ENCODE measurements at regions not wholly inside any gene's neighbourhood (a gene's known extent, or its start where the extent isn't known, plus 50 kb on each side); places are given as distances from the start of the nearest gene placed in this dataset.

DNA sequence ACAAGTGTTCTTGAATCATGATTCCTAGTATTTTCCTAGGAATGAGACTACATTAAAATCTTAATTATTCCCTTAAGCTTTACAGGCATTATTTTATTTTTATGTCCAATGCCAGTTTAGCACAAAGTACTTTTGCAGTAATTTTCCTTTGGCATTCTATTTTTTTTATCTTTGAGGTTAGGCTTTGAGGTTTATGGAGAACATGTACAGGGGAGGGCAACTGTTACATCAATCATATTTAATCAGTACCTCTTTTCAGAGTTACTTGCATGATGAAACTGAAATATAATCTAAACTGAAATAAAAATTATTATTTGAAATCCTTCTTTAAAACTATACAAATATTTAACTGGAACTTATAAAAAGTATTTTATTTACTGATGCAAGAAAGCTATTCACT is 118.2 kb upstream of the MPDZ start:
- Mint-ChIP-seq H3K36me3 (ENCODE audit: insufficient read depth in 1 of 3, low read depth in 3 of 3) (no peaks in the 10 kb centered on the region), H3K4me3 (no peak overlapping the region), H3K27ac (no peak overlapping the region)

More for the DNA sequence above, 118.2 kb upstream of the MPDZ start:
- Histone ChIP-seq H2AFZ (ENCODE audit: low read length) (no peak overlapping the region), H2AK5ac (ENCODE audit: insufficient read length, low read length) (no peak overlapping the region), H4K8ac (replicated peaks; ENCODE audit: insufficient read length, low read depth, low read length) (no peak overlapping the region), H3K79me1 (ENCODE audit: insufficient read depth, low read depth, low read length, poor library complexity, severe bottlenecking) (no peaks in the 10 kb centered on the region), H3K23me2 (ENCODE audit: insufficient read length, low read depth, low read length, poor library complexity, severe bottlenecking) (no peaks in the 10 kb centered on the region), H2BK12ac (ENCODE audit: insufficient read length, low read depth, low read length) (no peak overlapping the region), H3K4me2 (ENCODE audit: insufficient read depth, insufficient read length, low read length) (no peak overlapping the region), H3T11ph (ENCODE audit: low read length) (no peak overlapping the region), H4K5ac (ENCODE audit: insufficient read length, low read depth, low read length) (no peak overlapping the region), H3K9me3 (ENCODE audit: control insufficient read depth, low read depth, low read length) (no peaks in the 10 kb centered on the region), H2BK5ac (ENCODE audit: insufficient read length, low read length) (no peak overlapping the region), H3K27ac (ENCODE audit: insufficient read length, low read depth, low read length) (no peak overlapping the region), H4K91ac (ENCODE audit: insufficient read length, low read depth, low read length) (no peak overlapping the region), H3K23ac (ENCODE audit: insufficient read length, low read depth, low read length) (no peak overlapping the region), H2BK20ac (ENCODE audit: low read depth, low read length, poor library complexity, severe bottlenecking) (no peak overlapping the region), H3K18ac (ENCODE audit: insufficient read length, low read depth, low read length) (no peak overlapping the region), H3K4ac (ENCODE audit: low read depth, low read length) (no peak overlapping the region), H4K20me1 (ENCODE audit: control insufficient read depth, insufficient read depth, insufficient read length) (no peaks in the 10 kb centered on the region), H3K27me3 (ENCODE audit: insufficient read depth, low read length) (no peaks in the 10 kb centered on the region), H2BK15ac (ENCODE audit: low read depth, low read length) (no peak overlapping the region), H3K14ac (ENCODE audit: insufficient read depth, low read length) (no peak overlapping the region), H3K56ac (ENCODE audit: insufficient read length, low read depth, low read length) (no peak overlapping the region), H3K79me2 (ENCODE audit: insufficient read depth, low read length) (no peaks in the 10 kb centered on the region), H2BK120ac (ENCODE audit: low read depth, low read length, poor library complexity, severe bottlenecking) (no peak overlapping the region), H3K9ac (ENCODE audit: extremely low read depth, insufficient read length, low read length) (no peak overlapping the region), H3K4me1 (ENCODE audit: insufficient read depth, low read length) (no peaks in the 10 kb centered on the region)
- H3K4me1 Mint-ChIP-seq = no peaks in the 10 kb centered on the region; a peak in 1 of 4 replicates
- no peaks in the 10 kb centered on the region for H3K9me3 Mint-ChIP-seq
- TF ChIP-seq, protein P1, sequence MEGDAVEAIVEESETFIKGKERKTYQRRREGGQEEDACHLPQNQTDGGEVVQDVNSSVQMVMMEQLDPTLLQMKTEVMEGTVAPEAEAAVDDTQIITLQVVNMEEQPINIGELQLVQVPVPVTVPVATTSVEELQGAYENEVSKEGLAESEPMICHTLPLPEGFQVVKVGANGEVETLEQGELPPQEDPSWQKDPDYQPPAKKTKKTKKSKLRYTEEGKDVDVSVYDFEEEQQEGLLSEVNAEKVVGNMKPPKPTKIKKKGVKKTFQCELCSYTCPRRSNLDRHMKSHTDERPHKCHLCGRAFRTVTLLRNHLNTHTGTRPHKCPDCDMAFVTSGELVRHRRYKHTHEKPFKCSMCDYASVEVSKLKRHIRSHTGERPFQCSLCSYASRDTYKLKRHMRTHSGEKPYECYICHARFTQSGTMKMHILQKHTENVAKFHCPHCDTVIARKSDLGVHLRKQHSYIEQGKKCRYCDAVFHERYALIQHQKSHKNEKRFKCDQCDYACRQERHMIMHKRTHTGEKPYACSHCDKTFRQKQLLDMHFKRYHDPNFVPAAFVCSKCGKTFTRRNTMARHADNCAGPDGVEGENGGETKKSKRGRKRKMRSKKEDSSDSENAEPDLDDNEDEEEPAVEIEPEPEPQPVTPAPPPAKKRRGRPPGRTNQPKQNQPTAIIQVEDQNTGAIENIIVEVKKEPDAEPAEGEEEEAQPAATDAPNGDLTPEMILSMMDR (conservative IDR thresholded peaks at IDR 0.05) = no peak
- no peak for DNase-seq
- no peaks in the 10 kb centered on the region for H3K27me3 Mint-ChIP-seq (ENCODE audit: low read depth)
